ENCODE measurements at regions not wholly inside any gene's neighbourhood (a gene's known extent, or its start where the extent isn't known, plus 50 kb on each side); places are given as distances from the start of the nearest gene placed in this dataset.

DNA sequence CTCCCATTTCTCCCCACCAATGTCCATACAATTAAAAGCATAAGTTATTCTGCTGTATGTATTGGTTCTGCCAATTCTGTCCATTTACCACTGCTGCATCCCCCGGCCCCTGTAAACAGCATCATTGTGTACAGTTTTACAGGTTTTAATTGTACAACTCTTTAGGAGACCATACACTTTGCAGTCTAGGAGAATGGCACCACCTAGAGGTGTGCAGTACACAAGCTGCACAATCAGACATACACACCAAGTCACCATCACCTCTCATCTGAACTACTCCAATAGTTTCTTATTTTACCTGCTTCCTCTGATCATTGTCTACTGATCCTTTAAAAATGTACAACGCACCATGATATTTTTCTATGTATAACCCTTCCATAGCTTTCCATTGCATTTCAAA, 855.9 kb upstream of the KLHL1 start (continued):
- no peak for TF ChIP-seq ZNF530 (CRISPR knock-in tag; IDR thresholded peaks at IDR 0.05; ENCODE audit: low read depth)
- TF ChIP-seq, protein P1, sequence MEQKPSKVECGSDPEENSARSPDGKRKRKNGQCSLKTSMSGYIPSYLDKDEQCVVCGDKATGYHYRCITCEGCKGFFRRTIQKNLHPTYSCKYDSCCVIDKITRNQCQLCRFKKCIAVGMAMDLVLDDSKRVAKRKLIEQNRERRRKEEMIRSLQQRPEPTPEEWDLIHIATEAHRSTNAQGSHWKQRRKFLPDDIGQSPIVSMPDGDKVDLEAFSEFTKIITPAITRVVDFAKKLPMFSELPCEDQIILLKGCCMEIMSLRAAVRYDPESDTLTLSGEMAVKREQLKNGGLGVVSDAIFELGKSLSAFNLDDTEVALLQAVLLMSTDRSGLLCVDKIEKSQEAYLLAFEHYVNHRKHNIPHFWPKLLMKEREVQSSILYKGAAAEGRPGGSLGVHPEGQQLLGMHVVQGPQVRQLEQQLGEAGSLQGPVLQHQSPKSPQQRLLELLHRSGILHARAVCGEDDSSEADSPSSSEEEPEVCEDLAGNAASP (CRISPR knock-in tag; IDR thresholded peaks at IDR 0.05; ENCODE audit: borderline replicate concordance): no peak
- TF ChIP-seq ZFY (CRISPR knock-in tag; IDR thresholded peaks at IDR 0.05): no peak
- TF ChIP-seq, protein P2, sequence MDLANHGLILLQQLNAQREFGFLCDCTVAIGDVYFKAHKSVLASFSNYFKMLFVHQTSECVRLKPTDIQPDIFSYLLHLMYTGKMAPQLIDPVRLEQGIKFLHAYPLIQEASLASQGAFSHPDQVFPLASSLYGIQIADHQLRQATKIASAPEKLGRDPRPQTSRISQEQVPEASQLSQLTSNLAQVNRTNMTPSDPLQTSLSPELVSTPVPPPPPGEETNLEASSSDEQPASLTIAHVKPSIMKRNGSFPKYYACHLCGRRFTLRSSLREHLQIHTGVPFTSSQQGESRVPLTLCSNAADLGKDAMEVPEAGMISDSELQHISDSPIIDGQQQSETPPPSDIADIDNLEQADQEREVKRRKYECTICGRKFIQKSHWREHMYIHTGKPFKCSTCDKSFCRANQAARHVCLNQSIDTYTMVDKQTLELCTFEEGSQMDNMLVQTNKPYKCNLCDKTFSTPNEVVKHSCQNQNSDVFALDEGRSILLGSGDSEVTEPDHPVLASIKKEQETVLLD (CRISPR knock-in tag; IDR thresholded peaks at IDR 0.05; ENCODE audit: low read depth): no peak
- TF ChIP-seq ZNF839 (CRISPR knock-in tag; IDR thresholded peaks at IDR 0.05; ENCODE audit: borderline replicate concordance): no peak
- TF ChIP-seq PRPF4 (IDR thresholded peaks at IDR 0.05; ENCODE audit: low read depth, low read length, poor library complexity, severe bottlenecking): no peak
- TF ChIP-seq, protein P3, sequence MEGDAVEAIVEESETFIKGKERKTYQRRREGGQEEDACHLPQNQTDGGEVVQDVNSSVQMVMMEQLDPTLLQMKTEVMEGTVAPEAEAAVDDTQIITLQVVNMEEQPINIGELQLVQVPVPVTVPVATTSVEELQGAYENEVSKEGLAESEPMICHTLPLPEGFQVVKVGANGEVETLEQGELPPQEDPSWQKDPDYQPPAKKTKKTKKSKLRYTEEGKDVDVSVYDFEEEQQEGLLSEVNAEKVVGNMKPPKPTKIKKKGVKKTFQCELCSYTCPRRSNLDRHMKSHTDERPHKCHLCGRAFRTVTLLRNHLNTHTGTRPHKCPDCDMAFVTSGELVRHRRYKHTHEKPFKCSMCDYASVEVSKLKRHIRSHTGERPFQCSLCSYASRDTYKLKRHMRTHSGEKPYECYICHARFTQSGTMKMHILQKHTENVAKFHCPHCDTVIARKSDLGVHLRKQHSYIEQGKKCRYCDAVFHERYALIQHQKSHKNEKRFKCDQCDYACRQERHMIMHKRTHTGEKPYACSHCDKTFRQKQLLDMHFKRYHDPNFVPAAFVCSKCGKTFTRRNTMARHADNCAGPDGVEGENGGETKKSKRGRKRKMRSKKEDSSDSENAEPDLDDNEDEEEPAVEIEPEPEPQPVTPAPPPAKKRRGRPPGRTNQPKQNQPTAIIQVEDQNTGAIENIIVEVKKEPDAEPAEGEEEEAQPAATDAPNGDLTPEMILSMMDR (CRISPR knock-in tag; IDR thresholded peaks at IDR 0.05): peak; percentile 74
- no peak for TF ChIP-seq GTF2F1 (IDR thresholded peaks at IDR 0.05; ENCODE audit: low read length)
- TF ChIP-seq ZNF333 (CRISPR knock-in tag; IDR thresholded peaks at IDR 0.05; ENCODE audit: borderline replicate concordance): no peak
- no peak for TF ChIP-seq MTF2 (CRISPR knock-in tag; IDR thresholded peaks at IDR 0.05; ENCODE audit: borderline replicate concordance)
- no peak for TF ChIP-seq YEATS2 (CRISPR knock-in tag; IDR thresholded peaks at IDR 0.05; ENCODE audit: borderline replicate concordance)
- TF ChIP-seq HNF4G (IDR thresholded peaks at IDR 0.05; ENCODE audit: borderline replicate concordance, low read depth, low read length): no peak
- TF ChIP-seq HNF4G (CRISPR knock-in tag; IDR thresholded peaks at IDR 0.05; ENCODE audit: borderline replicate concordance, low read depth): no peak
- TF ChIP-seq ARNT (IDR thresholded peaks at IDR 0.05): no peak
- TF ChIP-seq SMC3 (IDR thresholded peaks at IDR 0.05; ENCODE audit: low read length): peak; percentile 61
- TF ChIP-seq HNRNPLL (IDR thresholded peaks at IDR 0.05; ENCODE audit: low read depth, low read length, poor library complexity, severe bottlenecking): no peak
